Subcutaneous abdominal adipose tissue (tissue), 5 donors: ENCODE measurements at regions not wholly inside any gene's neighbourhood (a gene's known extent, or its start where the extent isn't known, plus 50 kb on each side); places are given as distances from the start of the nearest gene placed in this dataset.
"Not testable (repeated sequence)": the region's sequence is repeated elsewhere in the genome, so short reads cannot be mapped to it uniquely, and the experiment has no call there.

Experiments used
- H3K27ac ChIP-seq: one replicate; pipeline ENCODE4 v1.7.0; 2013; ENCODE audit warnings: low read depth, mild to moderate bottlenecking, inconsistent platforms, low read length, moderate library complexity
- H3K27me3 ChIP-seq, 5 donors: one replicate each; pipeline ENCODE4 v1.7.0; 2013; ENCODE audit warnings: low read length in 5 of 5, inconsistent platforms in 1 of 5; ENCODE audit not compliant: control insufficient read depth in 5 of 5, insufficient read depth in 4 of 5
- H3K36me3 ChIP-seq, 5 donors: one replicate each; pipeline ENCODE4 v1.7.0; 2013; ENCODE audit warnings: low read length in 5 of 5; ENCODE audit not compliant: control insufficient read depth in 5 of 5, insufficient read depth in 5 of 5
- H3K4me1 ChIP-seq, 5 donors: one replicate each; pipeline ENCODE4 v1.7.0; 2013; ENCODE audit warnings: low read length in 5 of 5, mild to moderate bottlenecking in 3 of 5, moderate library complexity in 1 of 5; ENCODE audit not compliant: control insufficient read depth in 5 of 5, insufficient read depth in 5 of 5
- H3K4me3 ChIP-seq, 5 donors: one replicate each; pipeline ENCODE4 v1.7.0; 2013; ENCODE audit warnings: low read length in 5 of 5, low read depth in 1 of 5
- H3K9ac ChIP-seq, 5 donors: one replicate each; pipeline ENCODE4 v1.7.0; 2013; ENCODE audit warnings: low read length in 5 of 5, mild to moderate bottlenecking in 4 of 5, moderate library complexity in 3 of 5
- H3K9me3 ChIP-seq, 5 donors: one replicate each; pipeline ENCODE4 v1.7.0; 2013; ENCODE audit warnings: low read length in 5 of 5; ENCODE audit not compliant: control insufficient read depth in 5 of 5
- donor health status: healthy.
- donor health status: healthy.
- donor health status: healthy.
- donor health status: healthy.
- donor health status: healthy.

GRCh38 chrX:153266140-153266539, 55.4 kb downstream of the PNMA6F start:
- not testable (repeated sequence) for H3K9ac ChIP-seq, H3K27ac ChIP-seq, H3K27me3 ChIP-seq, H3K4me3 ChIP-seq, H3K9me3 ChIP-seq, H3K36me3 ChIP-seq, H3K4me1 ChIP-seq

GRCh38 chrX:153260468-153260867, 61.1 kb downstream of the PNMA6F start:
- H3K27ac ChIP-seq, H3K4me3 ChIP-seq, H3K9ac ChIP-seq, H3K27me3 ChIP-seq, H3K9me3 ChIP-seq, H3K4me1 ChIP-seq, H3K36me3 ChIP-seq: not testable (repeated sequence)

GRCh38 chrX:153253239-153253638, 68.3 kb downstream of the PNMA6F start:
- not testable (repeated sequence) for H3K9ac ChIP-seq, H3K4me3 ChIP-seq, H3K4me1 ChIP-seq, H3K9me3 ChIP-seq, H3K27ac ChIP-seq, H3K27me3 ChIP-seq, H3K36me3 ChIP-seq

- not testable (repeated sequence) for H3K27me3 ChIP-seq, H3K27ac ChIP-seq, H3K4me1 ChIP-seq, H3K36me3 ChIP-seq, H3K4me3 ChIP-seq, H3K9ac ChIP-seq, H3K9me3 ChIP-seq
Measured at GRCh38 chrX:153252378-153253129, 69.0 kb downstream of the PNMA6F start.

- H3K36me3 ChIP-seq, H3K27me3 ChIP-seq, H3K27ac ChIP-seq, H3K9me3 ChIP-seq, H3K4me3 ChIP-seq, H3K9ac ChIP-seq, H3K4me1 ChIP-seq: not testable (repeated sequence)
Measured at GRCh38 chrX:153251952-153252351, 69.6 kb downstream of the PNMA6F start.

GRCh38 chrX:153250762-153251161, 70.8 kb downstream of the PNMA6F start:
- not testable (repeated sequence) for H3K36me3 ChIP-seq, H3K4me3 ChIP-seq, H3K9me3 ChIP-seq, H3K4me1 ChIP-seq, H3K27ac ChIP-seq, H3K27me3 ChIP-seq, H3K9ac ChIP-seq

GRCh38 chrX:153245288-153245731, 66.2 kb downstream of the MAGEA1 start:
- no peak overlapping the region for H3K9ac ChIP-seq
- peak overlapping the region in 2 of 5 donors; percentile 34 to 42 for H3K4me3 ChIP-seq
- peaks cover 9 to 30% (median 10%) of the 10 kb centered on the region in 5 donors for H3K27me3 ChIP-seq
- no peaks in the 10 kb centered on the region for H3K4me1 ChIP-seq
- no peaks in the 10 kb centered on the region for H3K36me3 ChIP-seq
- H3K27ac ChIP-seq, result no peak overlapping the region
- H3K9me3 ChIP-seq, result no peaks in the 10 kb centered on the region

- Histone ChIP-seq H3K4me1 (no peaks in the 10 kb centered on the region), H3K36me3 (no peaks in the 10 kb centered on the region), H3K27ac (no peak overlapping the region), H3K9me3 (no peaks in the 10 kb centered on the region), H3K27me3 (peaks cover 9 to 30% (median 13%) of the 10 kb centered on the region in 5 donors), H3K9ac (no peak overlapping the region), H3K4me3 (peak overlapping the region in 1 of 5 donors; percentile 42)
Measured at GRCh38 chrX:153244767-153245166, 65.7 kb downstream of the MAGEA1 start.

GRCh38 chrX:153238361-153238760, 59.3 kb downstream of the MAGEA1 start:
- no peaks in the 10 kb centered on the region for H3K4me1 ChIP-seq
- no peak overlapping the region for H3K4me3 ChIP-seq
- H3K9me3 ChIP-seq, result no peaks in the 10 kb centered on the region
- H3K36me3 ChIP-seq, result no peaks in the 10 kb centered on the region
- peaks cover 3 to 20% (median 4%) of the 10 kb centered on the region in 5 donors for H3K27me3 ChIP-seq
- H3K9ac ChIP-seq, result no peak overlapping the region
- no peak overlapping the region for H3K27ac ChIP-seq
